ENCODE measurements at regions not wholly inside any gene's neighbourhood (a gene's known extent, or its start where the extent isn't known, plus 50 kb on each side); places are given as distances from the start of the nearest gene placed in this dataset.

- WGBS (ENCODE audit: missing lambda C conversion rate): 8% methylated on average over 1 of the region's 1 CpG
Measured at GRCh38 chr11:128066399-128066798, 521.0 kb downstream of the ETS1 start.

GRCh38 chr11:128061281-128061871 lies 526.0 kb downstream of the ETS1 start:
- no peak overlapping the region for H3K27ac ChIP-seq
- no peak overlapping the region for H3K4me3 ChIP-seq
- WGBS (ENCODE audit: missing lambda C conversion rate): 43% methylated on average over 5 of the region's 5 CpGs
- TF ChIP-seq MYC (IDR thresholded peaks at IDR 0.05; ENCODE audit: borderline replicate concordance, low read length) (no peak), HDAC2 (IDR thresholded peaks at IDR 0.05) (no peak), PBX3 (IDR thresholded peaks at IDR 0.05) (no peak), POLR2A (IDR thresholded peaks at IDR 0.05; ENCODE audit: low read length) (no peak)
- TF ChIP-seq, protein P1, sequence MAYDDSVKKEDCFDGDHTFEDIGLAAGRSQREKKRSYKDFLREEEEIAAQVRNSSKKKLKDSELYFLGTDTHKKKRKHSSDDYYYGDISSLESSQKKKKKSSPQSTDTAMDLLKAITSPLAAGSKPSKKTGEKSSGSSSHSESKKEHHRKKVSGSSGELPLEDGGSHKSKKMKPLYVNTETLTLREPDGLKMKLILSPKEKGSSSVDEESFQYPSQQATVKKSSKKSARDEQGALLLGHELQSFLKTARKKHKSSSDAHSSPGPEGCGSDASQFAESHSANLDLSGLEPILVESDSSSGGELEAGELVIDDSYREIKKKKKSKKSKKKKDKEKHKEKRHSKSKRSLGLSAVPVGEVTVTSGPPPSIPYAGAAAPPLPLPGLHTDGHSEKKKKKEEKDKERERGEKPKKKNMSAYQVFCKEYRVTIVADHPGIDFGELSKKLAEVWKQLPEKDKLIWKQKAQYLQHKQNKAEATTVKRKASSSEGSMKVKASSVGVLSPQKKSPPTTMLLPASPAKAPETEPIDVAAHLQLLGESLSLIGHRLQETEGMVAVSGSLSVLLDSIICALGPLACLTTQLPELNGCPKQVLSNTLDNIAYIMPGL (CRISPR knock-in tag; IDR thresholded peaks at IDR 0.05; ENCODE audit: borderline replicate concordance): no peak
- H3K4me1 ChIP-seq: no peaks in the 10 kb centered on the region
- FAIRE-seq: no peak
- no peaks in the 10 kb centered on the region for H3K9me3 ChIP-seq
- POLR2A ChIA-PET: no interaction called here
- ATAC-seq: no peak
- CTCF ChIA-PET: no interaction called here
- H3K4me2 ChIP-seq: no peak overlapping the region
- no peak for DNase-seq (ENCODE audit: low read depth in 1 of 2, low spot score in 1 of 2)

More at GRCh38 chr11:128066399-128066798, 521.0 kb downstream of the ETS1 start:
- Histone ChIP-seq H3K27ac (no peak overlapping the region), H3K4me3 (no peak overlapping the region), H3K4me2 (no peak overlapping the region), H3K4me1 (no peaks in the 10 kb centered on the region), H3K9me3 (no peaks in the 10 kb centered on the region)
- no peak for ATAC-seq
- no peak for FAIRE-seq
- ChIA-PET CTCF (no interaction called here), POLR2A (no interaction called here)
- no peak for DNase-seq (ENCODE audit: low read depth in 1 of 2, low spot score in 1 of 2)
- TF ChIP-seq MYC (IDR thresholded peaks at IDR 0.05; ENCODE audit: borderline replicate concordance, low read length): no peak
- TF ChIP-seq HOXB5 (CRISPR knock-in tag; IDR thresholded peaks at IDR 0.05): no peak
- TF ChIP-seq EHF (CRISPR knock-in tag; IDR thresholded peaks at IDR 0.05): no peak

GRCh38 chr11:128058580-128059208 lies 528.7 kb downstream of the ETS1 start:
- CTCF ChIA-PET: no interaction called here
- TF ChIP-seq PHF8 (IDR thresholded peaks at IDR 0.05; ENCODE audit: borderline replicate concordance, low read depth): no peak
- ATAC-seq (no peak), FAIRE-seq (no peak), DNase-seq (ENCODE audit: low read depth in 1 of 2, low spot score in 1 of 2) (no peak)
- Histone ChIP-seq H3K27ac (no peak overlapping the region), H3K4me2 (no peak overlapping the region), H3K4me1 (no peaks in the 10 kb centered on the region), H3K9me3 (no peaks in the 10 kb centered on the region), H3K4me3 (no peak overlapping the region)
- POLR2A ChIA-PET: no interaction called here
- WGBS (ENCODE audit: missing lambda C conversion rate): under 1% methylated on average over 5 of the region's 5 CpGs

- ATAC-seq (no peak), FAIRE-seq (no peak), DNase-seq (ENCODE audit: low read depth in 1 of 2, low spot score in 1 of 2) (no peak)
- no peak overlapping the region for H3K4me2 ChIP-seq
- TF ChIP-seq RFX5 (IDR thresholded peaks at IDR 0.05) (no peak), RAD21 (conservative IDR thresholded peaks at IDR 0.05 in 1 of 2, IDR thresholded peaks at IDR 0.05 in 1 of 2) (no peak), ATOH8 (CRISPR knock-in tag; IDR thresholded peaks at IDR 0.05; ENCODE audit: low read depth) (no peak), POLR2A (IDR thresholded peaks at IDR 0.05; ENCODE audit: low read length) (no peak)
- TF ChIP-seq, protein P2, sequence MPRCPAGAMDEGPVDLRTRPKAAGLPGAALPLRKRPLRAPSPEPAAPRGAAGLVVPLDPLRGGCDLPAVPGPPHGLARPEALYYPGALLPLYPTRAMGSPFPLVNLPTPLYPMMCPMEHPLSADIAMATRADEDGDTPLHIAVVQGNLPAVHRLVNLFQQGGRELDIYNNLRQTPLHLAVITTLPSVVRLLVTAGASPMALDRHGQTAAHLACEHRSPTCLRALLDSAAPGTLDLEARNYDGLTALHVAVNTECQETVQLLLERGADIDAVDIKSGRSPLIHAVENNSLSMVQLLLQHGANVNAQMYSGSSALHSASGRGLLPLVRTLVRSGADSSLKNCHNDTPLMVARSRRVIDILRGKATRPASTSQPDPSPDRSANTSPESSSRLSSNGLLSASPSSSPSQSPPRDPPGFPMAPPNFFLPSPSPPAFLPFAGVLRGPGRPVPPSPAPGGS (IDR thresholded peaks at IDR 0.05): no peak
- no peak overlapping the region for H3K4me3 ChIP-seq
- POLR2A ChIA-PET: no interaction called here
- CTCF ChIA-PET: no interaction called here
- WGBS (ENCODE audit: missing lambda C conversion rate): 10% methylated on average over 6 of the region's 6 CpGs
- no peaks in the 10 kb centered on the region for H3K9me3 ChIP-seq
- H3K4me1 ChIP-seq: no peaks in the 10 kb centered on the region
- H3K27ac ChIP-seq: no peak overlapping the region
Measured at GRCh38 chr11:128057786-128058395, 529.5 kb downstream of the ETS1 start.
